OCI-M1 (cell line): ENCODE measurements at regions not wholly inside any gene's neighbourhood (a gene's known extent, or its start where the extent isn't known, plus 50 kb on each side); places are given as distances from the start of the nearest gene placed in this dataset.

ENCODE experiments used
- DNase-seq: peaks from one replicate; lab custom pipeline; 2025; lab: John Stamatoyannopoulos, UW

GRCh38 chr15:88744548-88745020 lies 58.7 kb upstream of the ACAN start:
- no peak for DNase-seq

- no peak for DNase-seq
Observed at GRCh38 chr15:88745065-88745464, 58.2 kb upstream of the ACAN start.

GRCh38 chr15:88745696-88746095 lies 57.5 kb upstream of the ACAN start:
- no peak for DNase-seq

GRCh38 chr15:88746451-88746850 lies 56.8 kb upstream of the ACAN start:
- DNase-seq = no peak

- no peak for DNase-seq
Observed at GRCh38 chr15:88747111-88747510, 56.1 kb upstream of the ACAN start.

GRCh38 chr15:88747631-88748030 lies 55.6 kb upstream of the ACAN start:
- DNase-seq = no peak

GRCh38 chr15:88748081-88748480 lies 55.2 kb upstream of the ACAN start:
- DNase-seq = no peak

- no peak for DNase-seq
Observed at GRCh38 chr15:88748651-88749050, 54.6 kb upstream of the ACAN start.

- DNase-seq = no peak
Observed at GRCh38 chr15:88749699-88750098, 53.5 kb upstream of the ACAN start.

GRCh38 chr15:88752501-88752900 lies 50.7 kb upstream of the ACAN start:
- no peak for DNase-seq

GRCh38 chr15:88752951-88753350 lies 50.3 kb upstream of the ACAN start:
- no peak for DNase-seq
